Skeletal muscle satellite cell (primary cell): ENCODE measurements at regions not wholly inside any gene's neighbourhood (a gene's known extent, or its start where the extent isn't known, plus 50 kb on each side); places are given as distances from the start of the nearest gene placed in this dataset.
"Not testable (repeated sequence)": the region's sequence is repeated elsewhere in the genome, so short reads cannot be mapped to it uniquely, and the experiment has no call there.

Source experiments
- H3K27me3 ChIP-seq: 2 replicates; pipeline ENCODE4 v1.7.0; 2013; ENCODE audit warnings: low read length; ENCODE audit not compliant: control insufficient read depth, insufficient read depth
- H3K36me3 ChIP-seq: 2 replicates; pipeline ENCODE4 v1.7.0; 2013; ENCODE audit warnings: mild to moderate bottlenecking, control low read depth, low read length; ENCODE audit not compliant: insufficient read depth
- H3K4me1 ChIP-seq: 2 replicates; pipeline ENCODE4 v1.7.0; 2013; ENCODE audit warnings: low read length; ENCODE audit not compliant: control insufficient read depth, insufficient read depth
- H3K4me2 ChIP-seq: 2 replicates; pipeline ENCODE4 v1.7.0; 2013; ENCODE audit warnings: mild to moderate bottlenecking, low read length
- H3K4me3 ChIP-seq: 2 replicates; pipeline ENCODE4 v1.7.0; 2013; ENCODE audit warnings: low read length
- H3K9ac ChIP-seq: 2 replicates; pipeline ENCODE4 v1.7.0; 2013; ENCODE audit warnings: mild to moderate bottlenecking, low read depth, low read length, moderate library complexity
- H3K9me3 ChIP-seq: replicated peaks from 2 replicates; pipeline ENCODE4 v1.7.0; 2013; ENCODE audit warnings: mild to moderate bottlenecking, control low read depth, low read length

- Histone ChIP-seq H3K4me3 (no peak overlapping the region), H3K9ac (no peak overlapping the region), H3K27me3 (no peaks in the 10 kb centered on the region), H3K9me3 (no peaks in the 10 kb centered on the region), H3K4me2 (no peak overlapping the region), H3K4me1 (peaks cover 6% of the 10 kb centered on the region), H3K36me3 (no peaks in the 10 kb centered on the region)
These were observed 469.8 kb downstream of the USP25 start for GRCh38 chr21:16199539-16199938.

- Histone ChIP-seq H3K9ac (no peak overlapping the region), H3K36me3 (no peaks in the 10 kb centered on the region), H3K9me3 (no peaks in the 10 kb centered on the region), H3K4me1 (peaks cover 6% of the 10 kb centered on the region), H3K4me3 (no peak overlapping the region), H3K4me2 (no peak overlapping the region), H3K27me3 (no peaks in the 10 kb centered on the region)
These were observed 471.9 kb downstream of the USP25 start for GRCh38 chr21:16201718-16202117.

GRCh38 chr21:16205527-16205926, 475.7 kb downstream of the USP25 start:
- no peaks in the 10 kb centered on the region for H3K9me3 ChIP-seq
- no peaks in the 10 kb centered on the region for H3K27me3 ChIP-seq
- H3K9ac ChIP-seq, result no peak overlapping the region
- no peak overlapping the region for H3K4me2 ChIP-seq
- no peaks in the 10 kb centered on the region for H3K4me1 ChIP-seq
- no peaks in the 10 kb centered on the region for H3K36me3 ChIP-seq
- H3K4me3 ChIP-seq, result no peak overlapping the region

- Histone ChIP-seq H3K4me2 (peak overlapping the region; percentile 54), H3K4me3 (peak overlapping the region; percentile 44), H3K27me3 (no peaks in the 10 kb centered on the region), H3K9ac (no peak overlapping the region), H3K36me3 (no peaks in the 10 kb centered on the region), H3K4me1 (peaks cover 9% of the 10 kb centered on the region), H3K9me3 (no peaks in the 10 kb centered on the region)
These were observed 481.8 kb downstream of the USP25 start for GRCh38 chr21:16211339-16212303.

- Histone ChIP-seq H3K36me3 (no peaks in the 10 kb centered on the region), H3K4me2 (no peak overlapping the region), H3K4me1 (peaks cover 9% of the 10 kb centered on the region), H3K9ac (no peak overlapping the region), H3K4me3 (no peak overlapping the region), H3K9me3 (no peaks in the 10 kb centered on the region), H3K27me3 (no peaks in the 10 kb centered on the region)
These were observed 483.7 kb downstream of the USP25 start for GRCh38 chr21:16213518-16213917.

GRCh38 chr21:16215193-16215592, 485.4 kb downstream of the USP25 start:
- Histone ChIP-seq H3K4me3 (no peak overlapping the region), H3K27me3 (no peaks in the 10 kb centered on the region), H3K36me3 (no peaks in the 10 kb centered on the region), H3K4me1 (peaks cover 9% of the 10 kb centered on the region), H3K4me2 (no peak overlapping the region), H3K9ac (no peak overlapping the region), H3K9me3 (no peaks in the 10 kb centered on the region)

GRCh38 chr21:16215663-16216183, 485.9 kb downstream of the USP25 start:
- Histone ChIP-seq H3K36me3 (no peaks in the 10 kb centered on the region), H3K27me3 (no peaks in the 10 kb centered on the region), H3K4me3 (no peak overlapping the region), H3K9ac (no peak overlapping the region), H3K9me3 (no peaks in the 10 kb centered on the region), H3K4me1 (peaks cover 9% of the 10 kb centered on the region), H3K4me2 (no peak overlapping the region)

GRCh38 chr21:16216288-16216962, 486.6 kb downstream of the USP25 start:
- Histone ChIP-seq H3K9me3 (no peaks in the 10 kb centered on the region), H3K4me1 (peaks cover 7% of the 10 kb centered on the region), H3K4me3 (no peak overlapping the region), H3K4me2 (no peak overlapping the region), H3K9ac (no peak overlapping the region), H3K36me3 (no peaks in the 10 kb centered on the region), H3K27me3 (no peaks in the 10 kb centered on the region)

GRCh38 chr21:16218682-16219343, 489.0 kb downstream of the USP25 start:
- no peak overlapping the region for H3K4me2 ChIP-seq
- H3K9ac ChIP-seq, result no peak overlapping the region
- no peaks in the 10 kb centered on the region for H3K9me3 ChIP-seq
- H3K4me3 ChIP-seq, result no peak overlapping the region
- no peaks in the 10 kb centered on the region for H3K27me3 ChIP-seq
- H3K36me3 ChIP-seq, result no peaks in the 10 kb centered on the region
- no peaks in the 10 kb centered on the region for H3K4me1 ChIP-seq

- H3K4me3 ChIP-seq, H3K9ac ChIP-seq, H3K36me3 ChIP-seq: not testable (repeated sequence)
These were observed 495.0 kb downstream of the USP25 start for GRCh38 chr21:16224756-16225155.

GRCh38 chr21:16239659-16240265, 510.0 kb downstream of the USP25 start:
- H3K36me3 ChIP-seq, result no peaks in the 10 kb centered on the region
- no peaks in the 10 kb centered on the region for H3K4me1 ChIP-seq
- no peak overlapping the region for H3K4me2 ChIP-seq
- H3K27me3 ChIP-seq, result no peaks in the 10 kb centered on the region
- H3K4me3 ChIP-seq, result no peak overlapping the region
- no peaks in the 10 kb centered on the region for H3K9me3 ChIP-seq
- H3K9ac ChIP-seq, result no peak overlapping the region

More at GRCh38 chr21:16224756-16225155, 495.0 kb downstream of the USP25 start:
- H3K9me3 ChIP-seq, H3K4me1 ChIP-seq, H3K4me2 ChIP-seq, H3K27me3 ChIP-seq: not testable (repeated sequence)
